HG03442 (cell line): ENCODE measurements at regions not wholly inside any gene's neighbourhood (a gene's known extent, or its start where the extent isn't known, plus 50 kb on each side); places are given as distances from the start of the nearest gene placed in this dataset.

Source experiments
- ATAC-seq: cut with Tn5 transposase; IDR thresholded peaks from one replicate; pipeline ENCODE4 v1.9.1; 2021; ENCODE audit warnings: mild to moderate bottlenecking, moderate library complexity; ENCODE audit not compliant: unreplicated experiment

DNA sequence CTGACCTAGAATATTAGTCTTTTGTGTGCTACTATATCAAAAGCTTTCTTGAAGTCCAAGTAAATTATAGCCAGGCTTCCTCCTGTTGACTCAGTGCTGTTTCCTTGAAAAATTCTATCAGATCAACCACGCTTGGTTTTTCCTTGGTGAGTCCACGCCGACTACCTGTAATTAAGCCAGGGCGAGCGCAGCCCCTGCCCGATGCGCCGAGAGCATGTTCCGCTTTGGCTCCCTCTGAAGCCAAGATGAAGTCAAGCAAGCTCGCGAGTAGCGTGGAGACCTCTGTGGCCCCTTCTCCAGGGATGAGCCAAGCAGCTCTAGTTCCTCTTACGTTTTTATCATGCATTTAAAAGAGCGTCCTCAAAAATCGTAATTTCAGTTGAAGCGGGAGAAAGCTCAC is 641.2 kb downstream of the CDH26 start:
- ATAC-seq = no peak

DNA sequence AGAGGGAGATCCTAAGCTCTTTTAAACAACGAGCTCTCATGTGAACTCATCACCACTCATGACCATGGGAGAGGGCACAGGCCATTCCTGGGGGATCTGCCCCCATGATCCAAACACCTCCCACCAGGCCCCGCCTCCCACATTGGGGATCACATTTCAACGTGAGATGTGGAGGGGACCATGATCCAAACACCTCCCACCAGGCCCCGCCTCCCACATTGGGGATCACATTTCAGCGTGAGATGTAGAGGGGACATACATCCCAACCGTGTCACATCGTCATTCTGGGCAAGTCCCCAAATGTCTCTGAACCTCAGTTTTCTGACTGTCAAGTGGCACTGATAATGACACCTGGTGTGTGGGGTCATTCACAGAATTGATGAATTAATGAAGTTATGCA is 641.8 kb downstream of the CDH26 start:
- no peak for ATAC-seq

GRCh38 chr20:60624066-60624465 is 628.0 kb upstream of the CDH4 start:
- ATAC-seq = no peak

- ATAC-seq = no peak
Observed at GRCh38 chr20:60627751-60628565, 624.1 kb upstream of the CDH4 start.

GRCh38 chr20:60628749-60629148 is 623.3 kb upstream of the CDH4 start:
- ATAC-seq = no peak

GRCh38 chr20:60629206-60629605 is 622.9 kb upstream of the CDH4 start:
- no peak for ATAC-seq

GRCh38 chr20:60630609-60631008 is 621.5 kb upstream of the CDH4 start:
- ATAC-seq = no peak

GRCh38 chr20:60631585-60632287 is 620.3 kb upstream of the CDH4 start:
- no peak for ATAC-seq

DNA sequence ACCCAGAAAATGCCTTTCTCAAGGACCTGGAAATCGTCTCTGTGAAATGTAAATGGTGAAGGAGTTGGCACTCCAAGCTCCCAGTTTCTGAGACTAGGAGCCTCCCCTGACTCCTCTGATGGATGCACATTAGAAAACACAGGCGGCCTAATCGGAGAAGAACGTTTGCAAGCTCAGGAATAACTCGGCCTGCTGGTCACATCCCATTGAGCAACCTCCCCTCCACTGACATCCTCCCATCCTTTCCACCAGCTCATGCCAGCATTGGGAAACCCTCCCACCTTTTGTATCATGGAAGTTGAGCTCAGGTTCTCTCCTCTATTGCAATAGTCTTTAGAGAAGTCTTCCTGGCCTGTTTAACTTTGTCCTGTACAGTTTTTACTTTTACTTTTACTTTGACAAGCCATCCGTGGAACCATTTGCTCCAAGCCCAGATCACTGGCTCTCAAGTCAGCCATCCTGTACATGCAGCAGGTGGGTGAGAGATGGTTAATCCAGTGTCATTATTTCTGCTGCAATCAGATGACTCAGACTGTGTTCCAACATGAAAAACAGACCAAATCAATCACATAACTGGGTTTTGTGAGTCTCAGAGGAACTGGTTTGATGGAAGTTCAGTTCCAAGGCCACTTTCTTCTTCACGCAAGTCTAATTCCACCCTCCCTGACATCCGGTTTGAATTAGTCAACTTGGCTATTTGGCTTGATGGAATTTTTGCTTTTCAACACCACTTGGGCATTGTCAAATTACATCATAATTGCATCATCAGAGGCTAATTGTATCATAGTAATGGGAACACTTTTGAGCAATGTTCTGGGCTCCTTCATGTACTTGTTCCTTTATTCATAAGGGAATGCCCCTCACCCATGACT is 619.4 kb upstream of the CDH4 start:
- ATAC-seq = no peak

GRCh38 chr20:60634491-60635172 is 617.4 kb upstream of the CDH4 start:
- no peak for ATAC-seq

DNA sequence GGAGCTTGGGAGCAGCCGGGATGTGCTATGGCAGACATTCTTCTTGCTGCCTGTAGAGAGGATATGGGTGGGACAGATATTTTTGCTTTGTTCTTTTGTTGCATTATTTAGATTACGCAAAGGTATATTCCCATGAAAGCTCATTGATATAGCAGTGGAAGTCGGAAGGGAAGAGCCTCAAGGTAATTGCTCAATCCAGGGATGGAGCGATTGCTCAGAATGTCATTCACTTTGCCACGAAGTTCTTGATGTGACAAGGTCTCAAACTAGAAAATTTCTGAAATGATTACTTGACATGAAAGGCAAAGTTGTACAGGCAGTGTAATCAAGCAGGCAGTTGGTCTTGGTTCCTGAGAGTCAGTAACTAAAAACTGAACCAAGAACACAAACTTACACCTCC is 615.6 kb upstream of the CDH4 start:
- ATAC-seq = no peak

- ATAC-seq = no peak
Observed at GRCh38 chr20:60637801-60638200, 614.3 kb upstream of the CDH4 start.

- no peak for ATAC-seq
Observed at GRCh38 chr20:60638430-60639098, 613.5 kb upstream of the CDH4 start.

GRCh38 chr20:60641879-60642447 is 610.1 kb upstream of the CDH4 start:
- no peak for ATAC-seq

DNA sequence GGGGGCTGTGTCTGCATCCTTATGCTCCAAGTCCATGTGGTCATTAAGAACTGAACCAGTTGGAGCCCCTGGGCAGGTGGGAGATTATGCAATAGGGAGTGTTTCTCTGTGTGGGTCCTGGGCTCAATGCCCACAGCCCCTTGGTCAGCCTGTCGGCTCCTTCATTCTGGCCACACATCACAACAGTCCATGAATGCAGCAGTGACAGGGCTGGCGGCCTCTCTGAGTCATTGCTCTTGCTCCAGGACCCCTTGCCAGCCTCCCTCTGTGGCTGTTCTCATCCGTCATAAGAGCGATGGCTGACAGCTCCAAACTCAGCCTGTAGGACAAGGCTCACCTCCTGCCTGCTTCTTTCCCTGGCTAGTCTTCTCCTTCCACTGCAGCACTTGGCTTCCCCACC is 609.5 kb upstream of the CDH4 start:
- ATAC-seq = no peak

- no peak for ATAC-seq
Observed at GRCh38 chr20:60648556-60648955, 603.5 kb upstream of the CDH4 start.

- ATAC-seq = no peak
Observed at GRCh38 chr20:60649541-60649940, 602.5 kb upstream of the CDH4 start.

DNA sequence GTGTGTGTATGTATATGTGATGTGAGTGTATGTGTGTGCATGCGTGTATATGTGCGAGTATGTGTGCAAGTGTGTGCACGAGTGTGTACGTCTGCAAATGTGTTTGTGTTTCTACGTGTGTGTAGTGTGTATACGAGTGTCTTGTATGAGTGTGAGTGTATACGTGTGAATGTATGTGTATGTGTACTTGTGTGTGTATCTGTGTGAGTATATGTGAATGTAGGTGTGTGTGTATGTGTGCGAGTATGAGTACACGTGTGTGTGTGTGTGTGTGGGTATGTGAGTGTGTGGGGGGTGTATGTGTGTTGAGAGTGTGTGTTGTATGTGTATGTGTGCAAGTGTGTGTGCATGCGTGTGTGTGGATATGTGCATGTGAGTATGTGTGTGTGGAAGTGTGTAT is 602.0 kb upstream of the CDH4 start:
- no peak for ATAC-seq

GRCh38 chr20:60652046-60652445 is 600.0 kb upstream of the CDH4 start:
- ATAC-seq = no peak

- ATAC-seq = no peak
Observed at GRCh38 chr20:60652615-60653014, 599.4 kb upstream of the CDH4 start.
